Fibroblast of lung (primary cell): ENCODE measurements at regions not wholly inside any gene's neighbourhood (a gene's known extent, or its start where the extent isn't known, plus 50 kb on each side); places are given as distances from the start of the nearest gene placed in this dataset.

Experiments
- DNase-seq, 2 donors: peaks; one replicate each; pipeline versions ENCODE4 v3.0.0 to v3.0.0-alpha.2; 2010; ENCODE audit warnings: low read depth in 2 of 2
- H2AFZ ChIP-seq: 2 replicates; pipeline ENCODE4 v1.5.1; 2012; ENCODE audit warnings: low read length, control low read depth, inconsistent platforms
- H3K27ac ChIP-seq: 2 replicates; pipeline ENCODE4 v1.5.1; 2011; ENCODE audit warnings: low read length, control low read depth; ENCODE audit not compliant: insufficient read depth
- H3K27me3 ChIP-seq: 2 replicates; pipeline ENCODE4 v1.5.1; 2011; ENCODE audit warnings: mild to moderate bottlenecking, low read length; ENCODE audit not compliant: control insufficient read depth, insufficient read depth
- H3K36me3 ChIP-seq: 2 replicates; pipeline ENCODE4 v1.5.1; 2011; ENCODE audit warnings: low read length; ENCODE audit not compliant: control insufficient read depth, insufficient read depth
- H3K4me1 ChIP-seq: 2 replicates; pipeline ENCODE4 v1.5.1; 2011; ENCODE audit warnings: low read length; ENCODE audit not compliant: control insufficient read depth, insufficient read depth; ENCODE audit errors: extremely low read depth
- H3K4me2 ChIP-seq: 2 replicates; pipeline ENCODE4 v1.5.1; 2011; ENCODE audit warnings: low read length, control low read depth; ENCODE audit not compliant: insufficient read depth; ENCODE audit errors: extremely low read depth
- H3K4me3 ChIP-seq, 4 experiments: fragments of 200-600 bp in 1 of 4; sonication (generic) in 1 of 4; replicated peaks in 1 of 4; 2 replicates each; pipeline ENCODE4 v1.5.1; 2011 to 2016; ENCODE audit warnings: low read length in 4 of 4, low read depth in 3 of 4, mild to moderate bottlenecking in 3 of 4, control low read depth in 2 of 4, inconsistent platforms in 1 of 4, mixed read lengths in 1 of 4; ENCODE audit not compliant: insufficient read depth in 1 of 4; ENCODE audit errors: control extremely low read depth in 1 of 4
- H3K79me2 ChIP-seq: 2 replicates; pipeline ENCODE4 v1.5.1; 2012; ENCODE audit warnings: mild to moderate bottlenecking, low read length, inconsistent platforms; ENCODE audit not compliant: control insufficient read depth, insufficient read depth
- H3K9ac ChIP-seq: 2 replicates; pipeline ENCODE4 v1.5.1; 2011; ENCODE audit warnings: mild to moderate bottlenecking, low read length, control low read depth; ENCODE audit not compliant: insufficient read depth
- H3K9me3 ChIP-seq: 2 replicates; pipeline ENCODE4 v1.5.1; 2012; ENCODE audit warnings: low read depth, low read length; ENCODE audit not compliant: control insufficient read depth, insufficient read depth
- H4K20me1 ChIP-seq: 2 replicates; pipeline ENCODE4 v1.5.1; 2011; ENCODE audit warnings: low read length; ENCODE audit not compliant: control insufficient read depth, insufficient read depth; ENCODE audit errors: extremely low read depth
- EZH2 ChIP-seq: IDR thresholded peaks from 2 replicates; pipeline ENCODE4 v1.5.1; 2012; ENCODE audit warnings: low read length, control low read depth, mild to moderate bottlenecking; ENCODE audit errors: missing control alignments
- TF ChIP-seq, protein P1 (sequence below), 2 donors: IDR thresholded peaks in 1 of 2; conservative IDR thresholded peaks in 1 of 2; 1 replicate in 1 of 2; 2 replicates in 1 of 2; pipeline ENCODE4 v1.5.1; 2011 to 2012; ENCODE audit warnings: low read length in 2 of 2, control low read depth in 1 of 2, inconsistent platforms in 1 of 2, low read depth in 1 of 2, mild to moderate bottlenecking in 1 of 2

DNA sequence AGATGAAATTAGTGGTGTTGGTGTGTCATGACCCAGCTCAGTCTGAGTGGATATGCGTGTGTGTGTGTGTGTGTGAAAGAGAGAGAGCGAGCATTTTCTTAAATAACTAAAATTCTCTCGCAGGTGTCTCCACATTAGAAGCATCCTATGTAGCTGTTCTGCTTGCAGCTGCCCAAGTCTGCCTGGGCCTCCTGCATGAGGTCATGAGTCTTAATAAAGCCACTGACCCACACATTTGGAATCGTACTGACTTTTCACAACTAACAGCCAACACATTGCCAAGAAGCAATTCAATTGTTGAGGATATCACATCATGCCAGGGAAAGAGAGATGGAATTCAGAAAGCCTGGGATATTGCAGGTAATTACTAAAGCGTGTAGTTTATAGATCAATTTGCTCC is 238.2 kb upstream of the AJAP1 start:
- no peaks in the 10 kb centered on the region for H3K9me3 ChIP-seq
- no peak for TF ChIP-seq EZH2
- TF ChIP-seq, protein P1, sequence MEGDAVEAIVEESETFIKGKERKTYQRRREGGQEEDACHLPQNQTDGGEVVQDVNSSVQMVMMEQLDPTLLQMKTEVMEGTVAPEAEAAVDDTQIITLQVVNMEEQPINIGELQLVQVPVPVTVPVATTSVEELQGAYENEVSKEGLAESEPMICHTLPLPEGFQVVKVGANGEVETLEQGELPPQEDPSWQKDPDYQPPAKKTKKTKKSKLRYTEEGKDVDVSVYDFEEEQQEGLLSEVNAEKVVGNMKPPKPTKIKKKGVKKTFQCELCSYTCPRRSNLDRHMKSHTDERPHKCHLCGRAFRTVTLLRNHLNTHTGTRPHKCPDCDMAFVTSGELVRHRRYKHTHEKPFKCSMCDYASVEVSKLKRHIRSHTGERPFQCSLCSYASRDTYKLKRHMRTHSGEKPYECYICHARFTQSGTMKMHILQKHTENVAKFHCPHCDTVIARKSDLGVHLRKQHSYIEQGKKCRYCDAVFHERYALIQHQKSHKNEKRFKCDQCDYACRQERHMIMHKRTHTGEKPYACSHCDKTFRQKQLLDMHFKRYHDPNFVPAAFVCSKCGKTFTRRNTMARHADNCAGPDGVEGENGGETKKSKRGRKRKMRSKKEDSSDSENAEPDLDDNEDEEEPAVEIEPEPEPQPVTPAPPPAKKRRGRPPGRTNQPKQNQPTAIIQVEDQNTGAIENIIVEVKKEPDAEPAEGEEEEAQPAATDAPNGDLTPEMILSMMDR (conservative IDR thresholded peaks at IDR 0.05 in 1 of 2, IDR thresholded peaks at IDR 0.05 in 1 of 2; ENCODE audit: low read depth in 1 of 2, low read length in 2 of 2): no peak
- H3K36me3 ChIP-seq: no peaks in the 10 kb centered on the region
- no peak overlapping the region for H3K4me3 ChIP-seq
- no peak overlapping the region for H2AFZ ChIP-seq
- no peak overlapping the region for H3K27ac ChIP-seq
- H3K79me2 ChIP-seq: no peaks in the 10 kb centered on the region
- H4K20me1 ChIP-seq: no peaks in the 10 kb centered on the region
- no peak for DNase-seq
- H3K4me1 ChIP-seq: no peaks in the 10 kb centered on the region
- H3K9ac ChIP-seq: no peak overlapping the region
- no peaks in the 10 kb centered on the region for H3K27me3 ChIP-seq
- H3K4me2 ChIP-seq: no peak overlapping the region

GRCh38 chr1:4418021-4418420 is 236.4 kb upstream of the AJAP1 start:
- no peak overlapping the region for H2AFZ ChIP-seq
- H3K4me2 ChIP-seq: no peak overlapping the region
- no peaks in the 10 kb centered on the region for H3K36me3 ChIP-seq
- no peak for TF ChIP-seq EZH2
- TF ChIP-seq, protein P1 (conservative IDR thresholded peaks at IDR 0.05 in 1 of 2, IDR thresholded peaks at IDR 0.05 in 1 of 2; ENCODE audit: low read depth in 1 of 2, low read length in 2 of 2): no peak
- H3K4me1 ChIP-seq: no peaks in the 10 kb centered on the region
- H3K27me3 ChIP-seq: no peaks in the 10 kb centered on the region
- no peak overlapping the region for H3K9ac ChIP-seq
- H3K79me2 ChIP-seq: no peaks in the 10 kb centered on the region
- H3K9me3 ChIP-seq: no peaks in the 10 kb centered on the region
- no peak overlapping the region for H3K27ac ChIP-seq
- no peaks in the 10 kb centered on the region for H4K20me1 ChIP-seq
- no peak overlapping the region for H3K4me3 ChIP-seq
- DNase-seq: no peak

GRCh38 chr1:4421986-4422385 is 232.4 kb upstream of the AJAP1 start:
- no peaks in the 10 kb centered on the region for H3K27me3 ChIP-seq
- H3K79me2 ChIP-seq: no peaks in the 10 kb centered on the region
- TF ChIP-seq, protein P1 (conservative IDR thresholded peaks at IDR 0.05 in 1 of 2, IDR thresholded peaks at IDR 0.05 in 1 of 2; ENCODE audit: low read depth in 1 of 2, low read length in 2 of 2): no peak
- TF ChIP-seq EZH2: no peak
- H3K36me3 ChIP-seq: no peaks in the 10 kb centered on the region
- no peaks in the 10 kb centered on the region for H3K9me3 ChIP-seq
- no peak overlapping the region for H3K9ac ChIP-seq
- no peak overlapping the region for H3K4me2 ChIP-seq
- H3K4me1 ChIP-seq: no peaks in the 10 kb centered on the region
- H3K27ac ChIP-seq: no peak overlapping the region
- no peak overlapping the region for H3K4me3 ChIP-seq
- no peak overlapping the region for H2AFZ ChIP-seq
- no peaks in the 10 kb centered on the region for H4K20me1 ChIP-seq
- DNase-seq: no peak
